Middle frontal gyrus (tissue), 1 donor: ENCODE measurements at regions not wholly inside any gene's neighbourhood (a gene's known extent, or its start where the extent isn't known, plus 50 kb on each side); places are given as distances from the start of the nearest gene placed in this dataset.
"Not testable (repeated sequence)": the region's sequence is repeated elsewhere in the genome, so short reads cannot be mapped to it uniquely, and the experiment has no call there.

Experiments used
- DNase-seq: peaks from one replicate; pipeline ENCODE4 v3.0.0-alpha.2; 2015; ENCODE audit warnings: low spot score; ENCODE audit errors: extremely low spot score

DNA sequence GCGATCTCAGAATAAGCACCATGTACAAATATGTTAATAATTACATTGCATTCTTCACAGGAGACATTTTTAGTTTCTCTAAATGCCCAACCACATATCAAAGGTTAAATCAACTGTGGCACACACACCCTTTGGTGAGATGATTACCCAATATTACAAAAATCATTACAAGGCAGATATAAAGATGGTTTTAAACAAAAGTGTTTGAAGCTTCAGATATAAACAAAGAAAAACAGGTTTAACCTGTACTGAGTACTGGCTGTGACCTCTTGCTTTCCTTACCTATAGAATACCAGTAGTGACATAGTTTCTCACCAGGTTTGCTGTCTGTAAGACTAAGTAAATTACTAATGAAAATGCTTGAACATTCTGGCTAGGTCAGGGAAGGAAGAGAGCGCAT, 360.0 kb upstream of the IGFBP3 start:
- DNase-seq = no peak

DNA sequence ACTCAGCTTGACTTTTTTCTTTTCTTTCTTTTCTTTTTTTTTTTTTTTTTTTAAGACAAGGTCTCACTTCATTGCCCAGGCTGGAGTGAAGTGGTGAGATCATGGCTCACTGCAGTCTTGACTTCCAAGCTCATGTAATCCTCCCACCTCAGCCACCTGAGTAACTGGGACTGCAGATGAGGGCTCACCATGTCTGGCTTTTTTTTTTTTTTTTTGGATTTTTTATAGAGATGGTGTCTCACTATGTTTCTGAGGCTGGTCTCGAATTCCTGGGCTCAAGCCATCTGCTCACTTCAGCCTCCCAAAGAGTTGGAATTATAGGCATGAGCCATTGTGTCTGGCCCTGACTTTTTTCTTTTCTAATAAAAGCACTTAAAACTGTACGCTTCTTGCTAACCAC, 358.2 kb upstream of the IGFBP3 start:
- DNase-seq = no peak

DNA sequence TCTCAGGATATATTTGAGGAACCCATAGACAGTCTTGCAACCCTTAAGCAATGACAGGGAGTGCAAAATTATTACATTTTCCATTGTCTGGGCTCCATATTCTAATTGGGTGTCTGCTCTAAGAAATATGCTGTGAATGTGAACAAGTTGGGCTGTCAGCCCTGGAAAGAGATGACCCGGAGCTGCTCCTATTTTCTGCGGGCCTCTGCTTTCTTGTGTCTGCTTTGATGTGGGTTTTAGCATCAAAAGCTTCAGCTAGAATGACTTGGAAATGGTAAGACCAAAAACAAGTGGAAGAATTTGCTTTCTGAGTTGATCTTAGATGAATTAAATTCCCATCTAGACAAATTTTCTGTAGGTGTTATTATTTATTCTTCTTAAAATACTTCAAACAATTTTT, 343.6 kb upstream of the IGFBP3 start:
- DNase-seq = no peak

DNA sequence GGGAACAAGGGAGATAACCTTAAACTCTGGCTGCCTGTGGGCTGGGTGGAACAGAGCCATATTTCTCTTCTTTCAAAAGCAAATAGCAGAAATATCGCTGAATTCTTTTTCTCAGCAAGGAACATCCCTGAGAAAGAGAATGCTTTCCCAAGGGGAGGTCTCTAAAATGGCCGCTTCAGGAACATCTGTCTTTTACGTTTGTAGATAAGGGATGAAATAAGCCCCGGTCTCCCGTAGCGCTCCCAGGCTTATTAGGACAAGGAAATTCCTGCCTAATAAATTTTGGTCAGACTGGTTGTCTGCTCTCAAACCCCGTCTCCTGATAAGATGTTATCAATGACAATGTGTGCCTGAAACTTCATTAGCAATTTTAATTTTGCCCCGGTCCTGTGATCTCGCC, 340.6 kb upstream of the IGFBP3 start:
- not testable (repeated sequence) for DNase-seq

DNA sequence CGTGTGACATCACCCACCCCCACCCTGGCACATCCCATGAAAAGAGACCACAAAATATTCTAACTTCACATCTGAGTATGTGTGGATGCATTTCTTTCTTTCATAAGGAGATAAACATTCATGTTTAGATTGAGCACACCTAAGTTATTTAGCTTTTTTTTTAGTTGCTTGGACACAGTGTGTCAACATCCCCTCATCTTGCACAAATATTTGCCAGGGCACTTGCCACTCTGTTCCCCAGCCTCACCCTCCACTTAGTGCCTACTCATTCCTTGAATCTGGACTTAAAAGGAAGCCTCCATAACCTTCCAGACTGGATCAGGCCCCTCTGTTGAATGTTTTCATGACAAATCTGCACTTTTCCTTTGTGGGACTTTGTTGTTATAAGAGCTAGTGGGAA, 338.9 kb upstream of the IGFBP3 start:
- DNase-seq = no peak

DNA sequence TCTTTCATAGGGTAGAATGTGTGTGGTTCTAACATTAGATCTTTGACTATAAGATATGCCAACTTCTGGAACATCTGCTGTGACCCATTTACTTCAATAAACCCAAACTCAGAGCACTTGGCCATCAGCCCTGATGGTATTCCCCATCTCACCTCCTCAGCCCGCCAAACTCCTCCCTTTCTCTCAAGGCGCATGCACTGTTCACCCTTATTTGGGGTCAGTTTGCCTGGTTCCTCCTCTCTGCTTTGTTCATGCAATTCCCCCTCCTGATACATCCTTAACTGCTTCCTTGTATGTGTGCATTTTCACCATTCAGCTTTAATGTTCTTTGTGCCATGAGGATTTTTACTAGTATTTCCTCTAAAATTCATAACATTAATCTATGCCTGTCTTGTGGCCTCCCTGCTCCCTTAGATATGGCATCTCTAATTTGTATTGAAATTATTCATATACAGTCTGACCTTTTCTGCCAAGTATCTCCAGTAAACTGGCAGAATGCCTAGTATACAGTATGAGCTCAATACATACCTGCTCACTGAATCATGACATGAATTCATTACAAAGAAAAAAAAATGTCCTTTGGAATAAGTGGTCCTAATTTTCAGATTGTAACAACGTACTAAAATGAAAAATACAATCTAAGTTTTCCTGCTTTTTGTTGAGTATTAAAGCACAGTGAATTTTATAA, 336.8 kb upstream of the IGFBP3 start:
- no peak for DNase-seq

DNA sequence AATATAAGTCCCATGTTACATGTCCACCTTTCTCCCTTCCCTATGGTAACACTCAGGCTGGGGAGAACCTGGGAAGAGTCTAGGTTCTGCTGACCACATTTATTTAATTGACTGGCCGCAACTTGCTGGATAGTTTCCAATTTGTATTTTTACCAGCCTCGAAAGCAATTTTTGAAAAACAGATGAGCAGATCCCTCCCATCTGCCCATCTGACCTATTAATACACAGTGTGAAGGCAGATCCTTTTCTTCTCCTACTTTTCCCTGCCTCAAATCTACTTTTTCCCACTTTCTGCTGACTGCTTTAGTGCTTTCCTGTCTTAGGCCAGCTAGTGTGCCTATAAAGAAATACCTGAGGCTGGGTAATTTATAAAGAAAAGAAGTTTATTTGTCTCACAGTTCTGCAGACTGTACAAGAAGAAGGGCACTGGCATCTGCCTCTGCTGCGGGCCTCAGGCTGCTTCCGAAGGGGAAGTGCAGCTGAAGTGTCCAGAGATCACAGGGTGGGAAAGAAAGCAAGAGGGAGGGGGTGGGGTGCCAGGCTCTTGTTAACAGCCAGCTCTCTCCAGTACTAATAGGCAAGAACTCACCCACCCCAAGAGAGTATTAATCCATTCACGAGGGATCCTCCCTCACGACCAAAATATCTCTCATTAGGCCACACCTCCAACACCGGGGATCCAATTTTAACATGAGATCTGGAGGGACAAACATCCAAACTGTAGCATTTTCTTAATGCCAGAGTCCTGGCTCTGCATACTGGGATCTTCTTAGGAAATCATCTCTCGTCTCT, 336.0 kb upstream of the IGFBP3 start:
- DNase-seq = no peak

DNA sequence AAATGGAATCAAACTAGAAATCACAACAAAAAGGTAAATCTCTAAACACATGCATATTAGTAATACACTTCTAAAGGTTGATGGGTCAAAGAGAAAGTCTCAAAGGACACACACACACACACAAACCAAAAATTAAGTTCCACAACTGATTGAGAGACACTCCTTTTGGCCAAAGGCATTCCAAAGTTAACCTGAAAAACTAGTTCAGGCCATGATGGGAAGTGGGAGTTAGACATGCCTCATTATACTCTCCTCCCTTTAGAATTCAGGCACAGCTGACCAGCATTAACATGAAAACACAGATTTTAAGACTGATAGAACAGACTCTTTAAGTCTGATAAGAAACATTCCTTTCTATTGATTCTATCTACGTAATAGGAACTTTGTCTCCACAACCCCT, 332.4 kb upstream of the IGFBP3 start:
- no peak for DNase-seq

DNA sequence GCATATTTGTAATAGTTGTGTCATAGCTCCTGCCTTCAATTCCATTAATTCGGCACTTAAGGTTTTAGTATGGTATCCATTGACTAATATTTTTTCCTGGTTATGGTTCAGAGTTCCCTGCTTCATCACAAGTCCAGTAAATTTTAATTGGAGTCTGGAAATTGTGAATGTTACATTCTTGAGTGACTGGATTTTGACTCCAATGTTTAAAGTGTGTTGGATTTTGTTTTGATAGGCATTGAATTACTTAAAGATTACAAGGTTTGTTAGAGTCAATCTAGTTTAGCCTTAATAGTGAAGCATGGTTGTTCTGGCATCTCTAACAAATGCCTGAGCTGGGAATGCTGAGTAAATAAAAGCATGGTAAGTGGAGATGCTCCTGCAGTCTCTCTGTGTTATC, 326.6 kb upstream of the IGFBP3 start:
- DNase-seq = no peak

DNA sequence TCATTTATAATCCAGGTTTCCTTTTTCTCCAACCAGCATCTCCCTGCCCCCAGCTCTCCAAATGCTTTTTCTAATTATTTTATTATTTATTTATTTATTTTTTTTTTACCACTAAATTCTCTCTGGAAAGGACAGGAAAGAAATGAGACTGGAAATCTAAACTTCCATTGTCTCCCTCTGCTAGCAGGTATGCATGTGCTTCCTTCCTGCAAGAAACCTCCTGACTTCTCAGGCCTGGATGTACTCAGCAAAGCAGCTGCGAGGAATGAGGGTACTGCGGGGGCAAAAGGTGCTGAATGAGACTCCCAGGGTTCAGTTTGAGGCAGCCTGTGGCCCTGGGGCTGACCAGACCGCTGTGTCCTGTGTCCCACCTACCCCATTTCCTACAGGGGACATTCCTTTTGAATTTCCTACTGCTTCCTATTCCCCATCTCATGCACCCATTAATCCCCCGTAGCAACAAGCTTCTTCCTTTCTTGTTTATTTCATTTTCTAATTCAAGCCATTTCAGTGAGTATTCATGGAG, 324.6 kb upstream of the IGFBP3 start:
- DNase-seq = no peak

DNA sequence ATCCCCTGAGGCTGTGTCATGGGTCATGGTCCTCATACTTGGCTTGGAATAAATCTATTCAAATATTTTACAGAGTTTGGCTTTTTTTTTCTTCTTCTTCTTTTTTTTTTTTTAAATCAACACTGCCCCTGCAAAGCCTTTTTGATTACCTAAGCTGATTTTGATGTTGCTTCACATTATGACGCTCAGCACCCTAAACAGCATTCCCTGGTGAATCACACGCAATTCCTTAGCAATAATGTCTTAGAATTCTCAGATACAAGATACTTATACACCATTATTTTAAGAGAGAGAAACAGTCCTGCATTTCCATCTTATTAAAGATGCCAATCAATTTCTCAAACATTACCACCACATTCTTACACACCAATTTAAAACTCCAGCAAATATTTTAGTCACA, 323.7 kb upstream of the IGFBP3 start:
- no peak for DNase-seq

DNA sequence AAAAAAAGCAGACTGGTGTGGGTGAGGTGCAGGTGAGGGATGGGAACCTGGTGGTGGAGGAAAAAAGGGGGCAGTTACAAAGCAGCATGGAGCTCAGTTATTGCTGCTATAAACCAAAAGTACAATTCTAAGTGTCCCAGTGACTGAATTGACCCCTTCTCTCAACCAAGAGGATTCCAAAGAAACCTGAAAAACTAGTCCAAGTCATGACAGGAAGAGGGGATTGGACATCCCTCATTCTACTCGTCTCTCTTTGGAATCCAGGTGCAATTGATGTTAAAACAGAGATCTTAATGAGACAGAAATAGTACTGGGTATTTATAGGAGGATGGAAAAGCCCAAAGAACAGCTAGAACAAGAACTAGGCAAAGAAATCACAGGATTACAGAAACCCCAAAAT, 322.3 kb upstream of the IGFBP3 start:
- DNase-seq = no peak

DNA sequence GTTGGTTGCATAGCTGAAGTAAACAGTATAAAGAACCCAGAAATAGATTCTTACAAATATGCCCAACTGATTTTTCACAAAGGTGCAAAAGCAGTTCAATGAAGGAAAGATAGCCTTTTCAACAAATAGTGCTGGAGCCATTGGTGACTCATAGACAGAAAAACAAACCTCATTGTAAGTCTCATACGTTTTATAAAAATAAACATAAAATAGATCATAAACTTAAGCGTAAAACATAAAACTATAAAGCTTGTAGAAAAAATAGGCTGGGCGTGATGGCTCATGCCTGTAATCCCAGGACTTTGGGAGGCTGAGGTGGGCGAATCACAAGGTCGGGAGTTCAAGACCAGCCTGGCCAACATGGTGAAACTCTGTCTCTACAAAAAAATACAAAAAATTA, 318.8 kb upstream of the IGFBP3 start:
- no peak for DNase-seq

DNA sequence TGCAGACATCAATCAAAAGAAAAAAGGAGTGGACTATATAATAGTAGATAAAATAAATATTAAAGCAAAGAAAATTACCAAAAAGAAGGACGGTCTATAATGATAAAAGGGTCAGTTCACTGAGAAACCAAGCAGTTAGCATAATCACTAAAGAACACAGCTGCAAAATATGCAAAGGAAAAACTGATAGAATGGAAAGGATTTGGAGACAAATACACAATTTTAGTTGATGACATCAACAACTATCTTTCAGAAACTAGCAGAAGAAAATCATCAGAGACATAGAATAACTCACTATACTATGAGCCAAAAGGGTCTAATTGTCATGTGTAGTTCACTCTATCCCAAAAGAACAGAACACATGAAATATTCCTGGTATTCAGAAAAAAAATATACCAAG, 316.4 kb upstream of the IGFBP3 start:
- DNase-seq = no peak

DNA sequence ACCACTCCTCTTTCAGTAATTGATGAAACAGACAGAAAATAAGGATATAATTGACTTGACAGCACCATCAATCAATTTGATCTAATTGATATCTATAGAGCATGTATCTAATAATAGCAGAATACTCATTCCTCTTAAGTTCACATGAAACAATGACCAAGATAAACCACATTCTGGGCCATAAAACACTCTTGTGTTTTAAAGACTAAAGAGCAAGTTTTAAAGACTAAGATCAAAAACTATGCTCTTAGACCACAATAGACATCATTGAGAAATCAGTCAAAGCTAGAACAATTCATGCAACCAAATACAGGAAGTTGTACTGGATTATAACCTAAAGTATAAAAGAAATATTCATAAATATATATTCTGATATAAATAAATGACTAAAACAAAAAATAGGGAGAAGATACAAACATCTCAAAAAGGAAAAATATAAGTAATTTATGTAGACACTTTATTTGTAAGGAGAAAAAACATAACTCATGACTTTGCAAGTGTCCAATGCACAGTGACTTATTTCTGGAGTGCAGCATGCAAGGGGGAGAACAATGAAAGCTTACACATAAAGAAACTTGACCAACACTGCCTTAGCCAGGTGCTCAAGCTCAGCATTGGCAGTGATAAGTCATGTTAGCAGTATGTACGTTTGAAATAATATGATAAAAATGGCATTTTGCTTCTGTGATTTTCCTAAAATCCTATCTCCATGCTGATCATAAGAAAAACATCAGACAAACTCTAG, 312.7 kb upstream of the IGFBP3 start:
- no peak for DNase-seq

DNA sequence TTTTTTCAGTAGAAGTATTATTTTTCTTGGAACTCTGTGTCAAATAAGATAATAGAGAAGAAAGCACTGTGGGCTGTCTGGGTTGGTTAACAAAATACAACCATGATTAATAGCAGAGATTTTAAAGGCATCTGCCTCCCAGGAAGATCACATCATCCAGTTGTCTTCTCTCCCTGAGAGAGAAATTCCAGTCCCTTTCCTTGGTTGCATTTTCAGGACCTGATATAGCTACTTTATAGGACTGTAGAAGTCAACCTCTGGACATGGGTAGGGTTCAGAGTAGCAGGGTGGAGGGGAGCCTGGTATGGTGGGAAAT, 309.9 kb upstream of the IGFBP3 start:
- no peak for DNase-seq

DNA sequence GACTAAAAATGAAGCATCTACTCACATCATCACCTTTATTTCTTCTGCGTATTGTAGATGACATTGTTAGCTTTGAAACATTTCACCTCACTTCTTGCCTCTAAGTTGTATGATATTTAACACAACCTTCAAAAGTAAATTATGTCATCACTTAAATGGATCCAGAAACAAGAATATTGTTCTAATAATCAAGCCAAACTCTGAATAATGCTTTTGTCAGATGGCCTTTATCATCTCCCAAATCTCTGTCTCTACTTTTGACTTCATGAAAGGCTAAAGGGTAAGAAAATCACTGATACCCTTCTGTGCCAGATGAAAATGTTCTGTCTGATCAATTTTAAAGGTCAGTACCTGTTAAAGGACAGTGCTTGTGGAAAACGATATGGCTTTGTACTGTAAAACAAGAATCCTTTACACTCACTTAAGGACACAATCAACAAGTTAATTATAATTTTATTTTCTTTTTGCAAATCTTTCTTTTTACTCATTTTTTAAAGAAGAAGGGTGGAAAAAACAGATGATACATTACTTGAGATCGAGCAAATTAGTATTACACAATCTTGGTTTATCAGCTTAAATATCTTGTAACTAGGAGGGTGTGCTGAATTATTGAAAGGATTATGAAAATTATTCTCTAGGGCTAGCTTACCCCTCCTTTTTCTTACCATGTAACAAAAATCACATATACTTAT, 309.4 kb upstream of the IGFBP3 start:
- DNase-seq = no peak

DNA sequence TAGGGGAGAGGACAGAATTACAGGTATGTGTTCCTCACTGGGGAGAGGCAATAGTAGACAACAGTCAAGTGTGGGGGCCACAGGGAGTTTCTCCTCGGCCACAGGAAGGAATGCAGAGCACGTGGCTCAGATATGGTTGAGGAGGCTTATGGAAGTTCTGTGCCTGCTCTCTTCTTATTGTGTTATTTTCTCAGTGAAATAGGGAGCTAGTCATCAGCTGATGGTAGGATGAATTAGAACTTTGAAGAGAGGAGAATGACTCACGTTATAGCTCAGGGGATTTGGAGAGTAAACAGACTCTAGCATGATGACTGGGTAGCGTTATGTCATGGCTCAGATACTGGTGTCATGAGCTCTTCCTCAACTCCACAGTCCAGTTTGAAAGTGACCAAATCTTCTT, 308.3 kb upstream of the IGFBP3 start:
- DNase-seq = no peak

DNA sequence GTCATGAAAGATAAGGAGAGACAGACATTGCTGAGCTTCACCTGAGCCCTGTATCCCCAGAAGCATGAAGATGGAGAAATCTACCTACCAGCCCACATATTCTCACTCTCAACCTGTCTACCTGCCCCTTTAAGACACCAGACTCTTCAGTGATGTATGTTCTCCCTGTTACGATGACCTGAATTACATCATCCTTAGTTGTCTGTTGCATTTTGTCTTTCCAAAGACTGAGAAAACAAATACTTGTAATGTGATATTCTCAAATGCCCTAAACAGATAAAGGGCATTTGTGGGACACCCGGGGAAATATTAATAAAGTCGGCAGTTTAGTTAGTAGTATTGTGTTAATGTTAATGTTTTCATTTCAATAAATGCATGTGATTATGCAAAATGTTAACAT, 305.8 kb upstream of the IGFBP3 start:
- DNase-seq = no peak

DNA sequence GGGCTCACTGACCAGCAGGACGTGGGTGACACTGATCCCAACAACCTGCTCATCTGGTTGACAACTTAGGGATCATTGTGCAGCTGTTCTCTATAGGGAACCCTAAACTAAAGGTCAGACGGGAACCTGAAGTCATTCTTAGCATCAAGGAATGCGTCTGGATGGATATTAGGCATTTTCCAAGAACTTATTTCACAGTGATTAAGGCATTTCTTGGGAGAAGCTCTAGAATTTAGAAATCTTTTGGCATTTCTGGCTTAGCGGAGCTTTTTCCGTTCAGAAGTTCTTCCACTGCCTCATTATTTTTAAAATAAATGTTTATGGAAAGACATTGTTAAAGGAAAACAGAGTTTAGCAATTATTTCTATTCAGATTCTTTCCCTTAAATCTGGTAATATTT, 303.3 kb upstream of the IGFBP3 start:
- DNase-seq = no peak

DNA sequence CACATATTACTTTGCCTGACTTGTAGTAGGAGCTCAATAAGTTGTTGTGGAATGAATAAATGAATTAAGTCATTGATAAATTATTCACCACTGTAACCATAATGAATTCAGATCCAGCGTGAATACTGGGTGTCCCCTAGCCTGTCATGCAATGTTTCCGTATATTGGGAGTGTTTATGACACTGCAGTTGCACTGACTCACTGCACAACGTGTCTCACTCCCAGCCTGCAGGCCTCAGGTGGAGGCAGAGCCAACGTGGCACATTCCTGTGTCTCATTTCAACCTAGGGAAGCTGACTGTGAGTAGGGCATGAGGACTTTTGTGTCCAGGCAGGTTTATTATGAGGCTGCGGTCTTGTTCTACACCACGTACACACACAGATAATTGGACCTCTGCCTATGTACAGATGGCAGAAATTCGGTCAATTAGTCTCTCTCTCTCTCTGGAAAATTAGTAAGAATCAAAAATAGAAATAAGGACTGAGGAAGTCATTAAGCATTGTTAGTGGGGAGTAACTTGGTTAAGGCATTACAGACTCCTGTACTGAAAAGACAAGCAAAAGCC, 299.1 kb upstream of the IGFBP3 start:
- no peak for DNase-seq
